ENCODE measurements at regions not wholly inside any gene's neighbourhood (a gene's known extent, or its start where the extent isn't known, plus 50 kb on each side); places are given as distances from the start of the nearest gene placed in this dataset.
"Not testable (repeated sequence)": the region's sequence is repeated elsewhere in the genome, so short reads cannot be mapped to it uniquely, and the experiment has no call there.

- DNase-seq, result no peak
Measured at GRCh38 chr1:193929374-193930033, 743.1 kb upstream of the B3GALT2 start.

GRCh38 chr1:193927550-193927949 is 741.1 kb upstream of the B3GALT2 start:
- DNase-seq, result no peak

- no peak for DNase-seq
Measured at GRCh38 chr1:193926956-193927355, 740.5 kb upstream of the B3GALT2 start.

- DNase-seq, result peak; percentile 4
Measured at GRCh38 chr1:193919827-193920226, 733.4 kb upstream of the B3GALT2 start.

- DNase-seq, result no peak
Measured at GRCh38 chr1:193916452-193916851, 730.0 kb upstream of the B3GALT2 start.

GRCh38 chr1:193914871-193915270 is 728.5 kb upstream of the B3GALT2 start:
- DNase-seq, result no peak

GRCh38 chr1:193909406-193910082 is 723.1 kb upstream of the B3GALT2 start:
- DNase-seq, result no peak

- DNase-seq, result peak; percentile 7
Measured at GRCh38 chr1:193905288-193906085, 719.1 kb upstream of the B3GALT2 start.

- no peak for DNase-seq
Measured at GRCh38 chr1:193891788-193892187, 705.4 kb upstream of the B3GALT2 start.

- no peak for DNase-seq
Measured at GRCh38 chr1:193890935-193891334, 704.5 kb upstream of the B3GALT2 start.

- DNase-seq, result no peak
Measured at GRCh38 chr1:193884848-193885558, 698.6 kb upstream of the B3GALT2 start.

- not testable (repeated sequence) for DNase-seq
Measured at GRCh38 chr1:193877920-193878319, 691.5 kb upstream of the B3GALT2 start.

- DNase-seq, result no peak
Measured at GRCh38 chr1:193868425-193868824, 682.0 kb upstream of the B3GALT2 start.

- DNase-seq, result no peak
Measured at GRCh38 chr1:193856261-193856660, 669.8 kb upstream of the B3GALT2 start.

GRCh38 chr1:193850745-193851144 is 664.3 kb upstream of the B3GALT2 start:
- DNase-seq, result no peak

GRCh38 chr1:193846876-193847604 is 660.6 kb upstream of the B3GALT2 start:
- peak; percentile 11 for DNase-seq

GRCh38 chr1:193846411-193846810 is 660.0 kb upstream of the B3GALT2 start:
- no peak for DNase-seq

- DNase-seq, result peak; percentile 20
Measured at GRCh38 chr1:193841857-193842256, 655.4 kb upstream of the B3GALT2 start.

- DNase-seq, result no peak
Measured at GRCh38 chr1:193831465-193831864, 645.1 kb upstream of the B3GALT2 start.

GRCh38 chr1:193827516-193827915 is 641.1 kb upstream of the B3GALT2 start:
- no peak for DNase-seq

- no peak for DNase-seq
Measured at GRCh38 chr1:193819376-193819775, 633.0 kb upstream of the B3GALT2 start.

GRCh38 chr1:193807208-193807607 is 620.8 kb upstream of the B3GALT2 start:
- no peak for DNase-seq

Measured in fibroblast of upper back skin (primary cell).